ENCODE measurements at regions not wholly inside any gene's neighbourhood (a gene's known extent, or its start where the extent isn't known, plus 50 kb on each side); places are given as distances from the start of the nearest gene placed in this dataset.

DNA sequence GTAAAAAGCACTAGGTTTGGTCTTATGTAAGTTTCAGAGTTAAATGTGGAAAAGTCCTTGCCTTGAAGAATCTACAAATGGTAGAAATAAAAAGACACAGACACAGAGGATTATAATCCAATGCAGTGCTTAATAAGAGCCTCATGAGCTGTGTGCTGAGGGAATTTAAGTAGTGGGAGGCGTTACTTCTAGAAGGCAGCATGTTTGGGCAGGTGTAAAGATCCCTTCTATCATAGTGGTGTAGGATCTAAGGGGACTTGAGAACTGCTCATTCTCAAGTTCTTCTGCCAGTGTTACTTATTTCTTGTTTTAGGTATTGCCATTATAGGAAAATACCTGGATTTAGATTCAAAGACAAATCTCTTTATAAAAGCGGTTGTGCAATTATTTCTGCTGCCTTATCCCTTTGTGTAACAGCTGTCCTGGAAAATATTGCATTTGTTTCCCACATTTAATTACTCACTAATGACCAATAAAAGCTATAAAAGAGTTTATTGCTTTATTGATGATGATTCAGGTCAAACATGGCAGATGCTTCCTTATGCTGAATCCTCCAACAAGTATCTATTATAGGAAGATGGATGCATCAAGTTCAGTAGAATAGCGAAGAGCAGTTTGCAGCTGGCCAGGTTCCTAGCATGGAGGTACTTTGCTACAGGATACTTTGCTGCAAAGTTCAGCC lies 132.5 kb upstream of the IVNS1ABP start:
- no peaks in the 10 kb centered on the region for H3K9me3 Mint-ChIP-seq
- H3K27ac Mint-ChIP-seq, result no peak overlapping the region
- ATAC-seq (replicated peaks), result no peak
- H3K27me3 Mint-ChIP-seq, result no peaks in the 10 kb centered on the region
- DNase-seq, result no peak
- no peaks in the 10 kb centered on the region for H3K4me1 Mint-ChIP-seq (ENCODE audit: low read depth in 2 of 2)
- no peak overlapping the region for H3K4me3 Mint-ChIP-seq
- no peaks in the 10 kb centered on the region for H3K36me3 Mint-ChIP-seq (ENCODE audit: insufficient read depth)

DNA sequence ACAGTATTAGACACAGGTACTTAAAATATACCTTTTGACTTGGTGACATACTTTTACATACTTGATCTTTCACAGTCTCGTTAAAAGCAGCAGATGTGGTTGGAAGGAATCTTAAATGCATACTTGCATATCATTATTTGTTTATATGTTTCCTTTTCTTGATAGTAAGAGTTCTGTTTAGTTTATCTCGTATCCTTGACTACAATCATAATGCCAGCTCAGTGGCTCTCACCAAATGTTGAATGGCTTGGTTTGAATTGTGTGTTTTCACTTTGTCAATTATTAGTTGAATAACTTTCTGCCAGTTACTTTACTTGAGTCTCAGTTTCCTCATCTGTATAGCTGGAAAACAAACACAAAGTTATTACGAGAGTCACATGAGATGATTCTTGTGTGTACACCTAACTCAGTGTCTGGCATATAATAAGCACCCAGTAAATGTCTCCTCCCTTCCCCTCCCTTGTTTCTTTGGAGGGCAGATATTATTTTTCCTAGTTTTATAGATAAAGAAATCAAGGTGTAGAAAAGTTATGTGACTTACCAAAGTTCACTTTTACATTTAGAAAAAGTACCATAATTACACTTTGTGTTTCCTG lies 131.6 kb upstream of the IVNS1ABP start:
- no peaks in the 10 kb centered on the region for H3K4me1 Mint-ChIP-seq (ENCODE audit: low read depth in 2 of 2)
- ATAC-seq (replicated peaks) (no peak), DNase-seq (no peak)
- H3K27ac Mint-ChIP-seq, result no peak overlapping the region
- H3K9me3 Mint-ChIP-seq, result no peaks in the 10 kb centered on the region
- H3K36me3 Mint-ChIP-seq (ENCODE audit: insufficient read depth), result no peaks in the 10 kb centered on the region
- H3K4me3 Mint-ChIP-seq, result no peak overlapping the region
- no peaks in the 10 kb centered on the region for H3K27me3 Mint-ChIP-seq

DNA sequence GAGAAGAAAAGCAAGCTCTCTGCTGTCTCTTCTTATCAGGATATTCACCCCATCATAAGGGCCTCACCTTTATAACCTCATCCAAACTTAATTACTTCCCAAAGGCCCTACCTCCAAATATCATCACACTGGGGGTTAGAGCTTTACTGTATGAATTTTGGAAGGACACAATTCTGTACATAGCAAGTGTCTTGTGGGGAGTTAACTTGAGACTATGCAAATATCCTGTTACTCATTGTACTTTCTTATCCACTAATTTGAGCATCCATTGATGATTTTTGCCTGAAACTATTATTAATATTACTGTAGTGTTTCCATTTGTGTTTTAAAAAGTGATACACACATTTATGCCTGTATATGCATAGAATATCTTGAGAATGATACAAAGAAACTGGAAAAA lies 129.1 kb upstream of the IVNS1ABP start:
- Mint-ChIP-seq H3K27ac (no peak overlapping the region), H3K4me3 (no peak overlapping the region), H3K27me3 (no peaks in the 10 kb centered on the region), H3K36me3 (ENCODE audit: insufficient read depth) (no peaks in the 10 kb centered on the region), H3K9me3 (no peaks in the 10 kb centered on the region), H3K4me1 (ENCODE audit: low read depth in 2 of 2) (no peaks in the 10 kb centered on the region)
- no peak for DNase-seq
- no peak for ATAC-seq (replicated peaks)

DNA sequence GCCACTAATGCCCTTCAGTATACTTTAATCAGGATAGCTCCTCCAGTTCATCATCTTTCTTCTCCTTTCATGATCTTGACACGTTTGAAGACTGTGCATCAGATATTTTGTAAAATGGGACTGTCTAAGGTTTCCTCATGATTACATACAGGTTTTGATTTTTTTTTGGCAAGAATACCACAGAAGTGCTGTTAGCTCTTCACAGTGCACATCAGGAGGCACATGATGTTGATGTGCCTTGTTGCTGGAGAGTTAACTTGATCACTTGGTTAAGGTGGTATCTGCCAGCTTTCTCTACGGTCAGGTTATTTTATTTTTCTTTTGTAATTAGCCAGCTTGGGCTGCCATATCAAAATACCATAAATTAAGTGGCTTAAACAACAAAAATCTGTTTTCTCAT lies 128.6 kb upstream of the IVNS1ABP start:
- H3K9me3 Mint-ChIP-seq, result no peaks in the 10 kb centered on the region
- H3K27ac Mint-ChIP-seq, result no peak overlapping the region
- no peaks in the 10 kb centered on the region for H3K27me3 Mint-ChIP-seq
- H3K4me3 Mint-ChIP-seq, result no peak overlapping the region
- DNase-seq (no peak), ATAC-seq (replicated peaks) (no peak)
- H3K4me1 Mint-ChIP-seq (ENCODE audit: low read depth in 2 of 2), result peaks cover 0 to 4% of the 10 kb centered on the region in 2 donors
- H3K36me3 Mint-ChIP-seq (ENCODE audit: insufficient read depth), result no peaks in the 10 kb centered on the region

DNA sequence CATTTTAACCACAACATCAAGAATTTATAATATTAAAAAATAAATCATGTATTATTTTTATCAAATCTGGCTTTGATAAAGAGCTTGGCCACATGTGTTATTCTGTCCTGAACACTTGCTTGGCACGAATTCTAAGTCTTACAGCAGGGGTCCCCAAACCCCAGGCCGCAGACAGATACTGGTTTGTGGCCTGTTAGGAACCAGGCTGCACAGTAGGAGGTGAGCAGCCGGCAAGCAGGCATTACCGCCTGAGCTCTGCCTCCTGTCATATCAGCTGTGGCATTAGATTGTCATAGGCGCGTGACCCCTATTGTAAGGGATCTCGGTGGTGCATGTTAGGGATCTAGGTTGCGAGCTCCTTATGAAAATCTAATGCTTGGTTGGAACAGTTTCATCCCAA lies 127.6 kb upstream of the IVNS1ABP start:
- Mint-ChIP-seq H3K4me1 (ENCODE audit: low read depth in 2 of 2) (peaks cover 0 to 4% of the 10 kb centered on the region in 2 donors), H3K36me3 (ENCODE audit: insufficient read depth) (no peaks in the 10 kb centered on the region), H3K4me3 (no peak overlapping the region), H3K9me3 (no peaks in the 10 kb centered on the region), H3K27ac (no peak overlapping the region), H3K27me3 (no peaks in the 10 kb centered on the region)
- DNase-seq (no peak), ATAC-seq (replicated peaks) (no peak)

DNA sequence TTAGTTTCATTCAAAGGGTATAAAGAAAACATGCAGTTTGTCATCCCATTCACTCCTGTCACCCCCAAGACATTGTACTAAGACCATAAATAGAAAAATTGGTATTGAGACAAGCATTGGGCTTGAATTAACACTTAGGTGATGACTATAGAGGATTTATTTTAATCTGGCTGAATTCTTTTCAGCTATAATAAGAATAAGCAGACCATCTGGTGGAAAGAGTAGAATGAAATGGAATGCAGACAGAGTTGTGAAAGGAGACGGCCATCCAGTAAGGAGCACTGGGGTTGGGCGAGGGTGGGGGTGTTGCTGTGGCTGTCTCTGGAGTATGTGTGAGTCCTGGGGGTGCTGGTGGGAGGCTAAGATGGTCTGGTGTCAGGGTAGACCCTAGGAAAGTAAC lies 125.0 kb upstream of the IVNS1ABP start:
- no peaks in the 10 kb centered on the region for H3K36me3 Mint-ChIP-seq (ENCODE audit: insufficient read depth)
- peaks cover 0 to 4% of the 10 kb centered on the region in 2 donors for H3K4me1 Mint-ChIP-seq (ENCODE audit: low read depth in 2 of 2)
- H3K4me3 Mint-ChIP-seq, result no peak overlapping the region
- DNase-seq (no peak), ATAC-seq (replicated peaks) (no peak)
- H3K27me3 Mint-ChIP-seq, result no peaks in the 10 kb centered on the region
- H3K9me3 Mint-ChIP-seq, result no peaks in the 10 kb centered on the region
- no peak overlapping the region for H3K27ac Mint-ChIP-seq

DNA sequence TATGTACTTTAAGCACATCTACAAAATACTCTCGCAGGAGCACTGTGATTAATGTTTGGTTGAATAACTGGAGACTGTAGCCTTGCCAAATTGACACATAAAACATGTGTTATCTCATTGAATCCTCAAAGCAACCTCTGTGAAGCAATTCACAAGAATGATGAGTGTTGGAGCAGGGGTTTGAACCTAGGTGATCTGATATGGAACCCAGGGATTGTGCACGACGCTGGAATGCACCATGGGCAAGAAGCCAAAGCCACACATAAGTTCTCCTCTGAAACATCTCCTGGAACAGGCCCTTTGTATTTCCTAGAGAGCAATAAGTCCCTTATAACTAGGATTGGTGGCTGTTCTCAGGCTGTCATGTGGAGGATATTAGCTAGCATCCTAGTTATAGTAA lies 124.6 kb upstream of the IVNS1ABP start:
- H3K27me3 Mint-ChIP-seq, result no peaks in the 10 kb centered on the region
- H3K36me3 Mint-ChIP-seq (ENCODE audit: insufficient read depth), result no peaks in the 10 kb centered on the region
- H3K4me1 Mint-ChIP-seq (ENCODE audit: low read depth in 2 of 2), result peaks cover 0 to 4% of the 10 kb centered on the region in 2 donors
- DNase-seq, result no peak
- no peaks in the 10 kb centered on the region for H3K9me3 Mint-ChIP-seq
- no peak overlapping the region for H3K27ac Mint-ChIP-seq
- H3K4me3 Mint-ChIP-seq, result no peak overlapping the region
- no peak for ATAC-seq (replicated peaks)

DNA sequence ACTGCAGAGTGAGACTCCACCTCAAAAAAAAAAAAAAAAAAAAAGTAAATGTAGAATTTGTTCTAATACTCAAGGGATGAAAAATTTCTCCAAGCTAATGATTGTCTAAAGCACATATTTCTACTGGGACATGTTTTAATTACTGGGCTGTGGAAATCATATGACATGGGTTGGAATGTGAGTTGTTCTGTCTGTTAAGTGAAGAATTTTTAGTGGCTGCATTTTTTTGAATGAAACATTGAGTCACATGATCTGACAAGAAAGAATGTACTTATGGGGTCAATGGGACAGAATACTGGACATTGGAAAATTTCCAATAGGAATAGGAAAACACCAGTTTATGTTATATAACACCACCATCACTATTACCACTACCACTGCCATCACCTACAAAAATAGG lies 123.8 kb upstream of the IVNS1ABP start:
- DNase-seq (no peak), ATAC-seq (replicated peaks) (no peak)
- Mint-ChIP-seq H3K27ac (no peak overlapping the region), H3K4me1 (ENCODE audit: low read depth in 2 of 2) (peaks cover 0 to 4% of the 10 kb centered on the region in 2 donors), H3K36me3 (ENCODE audit: insufficient read depth) (no peaks in the 10 kb centered on the region), H3K4me3 (no peak overlapping the region), H3K27me3 (no peaks in the 10 kb centered on the region), H3K9me3 (no peaks in the 10 kb centered on the region)

DNA sequence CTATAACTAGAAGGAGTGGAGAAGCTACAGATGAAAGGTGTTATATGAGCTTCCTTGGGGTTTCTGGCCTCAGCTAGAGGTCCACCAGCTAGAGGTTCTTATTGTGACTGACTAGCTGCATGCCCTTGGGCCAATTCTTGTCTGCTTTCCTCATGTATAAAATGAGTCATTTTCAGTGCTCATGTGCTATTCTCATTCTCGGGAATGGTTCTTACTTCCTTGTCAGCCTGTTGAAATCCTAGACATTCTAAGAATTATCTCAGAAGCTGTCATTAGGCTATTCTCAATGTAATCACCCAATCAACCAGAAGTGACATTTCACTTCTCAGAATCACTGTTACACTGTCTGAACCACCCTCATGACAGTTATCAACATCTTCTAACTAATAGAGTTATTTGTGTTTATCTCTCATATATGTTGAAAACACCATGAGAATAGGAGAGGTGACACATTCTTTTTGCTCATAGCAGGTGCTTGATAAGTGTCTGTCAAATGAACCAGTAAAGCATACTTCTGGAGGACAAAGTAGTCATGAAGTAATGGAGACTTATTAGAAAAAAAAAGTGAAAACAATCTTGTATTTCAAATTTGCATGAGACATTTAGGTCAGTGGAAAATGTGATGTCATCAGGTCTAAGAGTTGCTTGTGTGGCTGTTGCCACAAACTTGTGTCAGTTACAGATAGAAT lies 122.8 kb upstream of the IVNS1ABP start:
- Mint-ChIP-seq H3K27ac (no peak overlapping the region), H3K4me3 (no peak overlapping the region), H3K4me1 (ENCODE audit: low read depth in 2 of 2) (peaks cover 0 to 4% of the 10 kb centered on the region in 2 donors), H3K27me3 (no peaks in the 10 kb centered on the region), H3K9me3 (no peaks in the 10 kb centered on the region), H3K36me3 (ENCODE audit: insufficient read depth) (no peaks in the 10 kb centered on the region)
- ATAC-seq (replicated peaks), result peak; percentile 84
- no peak for DNase-seq

DNA sequence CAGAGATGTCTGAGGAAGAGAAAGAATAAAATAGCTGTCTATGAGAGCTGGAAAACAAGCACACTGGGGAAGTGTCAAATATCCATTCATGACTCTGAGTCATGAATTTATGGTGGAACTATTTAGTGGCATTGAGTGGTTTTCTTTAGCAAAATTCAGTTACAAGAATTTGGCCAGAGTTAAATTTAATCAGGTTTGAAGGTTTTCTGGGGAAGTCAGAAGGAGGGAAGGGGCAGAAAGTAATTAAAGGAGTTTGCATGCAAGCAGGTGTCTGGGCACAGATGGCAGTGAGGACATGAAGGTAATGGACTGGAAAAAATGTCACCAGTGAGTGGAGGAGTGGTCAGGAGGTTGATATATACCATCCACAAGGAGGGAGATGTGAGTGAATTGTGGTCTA lies 121.9 kb upstream of the IVNS1ABP start:
- DNase-seq, result no peak
- H3K4me1 Mint-ChIP-seq (ENCODE audit: low read depth in 2 of 2), result peaks cover 0 to 4% of the 10 kb centered on the region in 2 donors

DNA sequence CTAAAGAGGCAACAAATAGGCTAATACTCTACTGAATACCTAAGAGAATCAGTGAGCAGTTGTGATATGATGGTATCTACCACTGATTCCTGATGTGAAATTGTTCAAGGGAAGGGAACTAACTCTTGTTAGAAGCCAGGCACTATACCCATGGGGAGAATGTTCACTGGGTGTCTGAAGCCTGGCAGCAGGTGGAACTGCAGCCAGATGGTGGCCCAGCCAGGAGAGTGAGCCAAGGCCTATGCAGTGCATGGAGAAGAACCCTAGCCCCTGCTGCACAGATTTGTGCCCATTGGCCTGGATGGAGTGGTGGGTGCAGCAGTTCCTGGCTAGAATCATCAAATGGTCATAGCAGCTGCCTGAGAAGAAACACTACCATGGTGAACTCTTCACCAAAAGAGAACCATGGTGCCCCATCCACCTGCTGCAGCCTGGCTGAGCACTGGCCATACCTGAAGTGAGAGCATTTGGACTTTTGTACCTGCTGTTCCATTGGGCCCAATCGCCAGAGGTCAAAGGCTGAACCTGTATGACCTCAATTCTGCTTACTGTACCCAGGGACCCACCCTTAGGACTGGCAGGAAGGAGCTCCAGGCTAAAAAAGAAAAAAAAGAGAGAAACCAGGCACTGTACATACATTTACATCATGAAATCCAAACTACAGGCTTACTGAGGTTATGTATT lies 118.8 kb upstream of the IVNS1ABP start:
- peaks cover 0 to 1% of the 10 kb centered on the region in 2 donors for H3K4me1 Mint-ChIP-seq (ENCODE audit: low read depth in 2 of 2)
- ATAC-seq (replicated peaks) (no peak), DNase-seq (no peak)
- H3K9me3 Mint-ChIP-seq, result no peaks in the 10 kb centered on the region
- no peak overlapping the region for H3K4me3 Mint-ChIP-seq
- H3K27me3 Mint-ChIP-seq, result no peaks in the 10 kb centered on the region
- H3K27ac Mint-ChIP-seq, result no peak overlapping the region
- H3K36me3 Mint-ChIP-seq (ENCODE audit: insufficient read depth), result no peaks in the 10 kb centered on the region

More for the DNA sequence above, 121.9 kb upstream of the IVNS1ABP start:
- H3K27ac Mint-ChIP-seq, result no peak overlapping the region
- no peak for ATAC-seq (replicated peaks)
- no peaks in the 10 kb centered on the region for H3K9me3 Mint-ChIP-seq
- no peaks in the 10 kb centered on the region for H3K36me3 Mint-ChIP-seq (ENCODE audit: insufficient read depth)
- no peak overlapping the region for H3K4me3 Mint-ChIP-seq
- no peaks in the 10 kb centered on the region for H3K27me3 Mint-ChIP-seq

DNA sequence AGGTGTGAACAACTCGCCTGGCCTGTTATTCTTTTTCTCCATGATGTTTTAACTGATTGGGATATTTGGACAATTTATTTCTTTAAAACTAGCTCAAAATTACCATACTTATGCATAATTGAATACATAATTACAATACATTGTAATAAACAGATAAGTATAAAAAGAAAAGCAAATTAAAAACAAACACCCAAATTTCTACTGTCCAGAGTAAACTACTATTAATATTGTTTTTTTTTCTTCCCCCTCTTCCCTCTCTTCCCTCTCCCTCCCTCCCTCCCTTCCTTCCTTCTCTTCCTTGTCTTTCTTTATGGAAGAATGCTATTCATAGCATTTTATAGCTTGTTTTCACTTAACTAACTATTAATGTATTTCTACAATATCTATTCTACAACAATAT lies 117.7 kb upstream of the IVNS1ABP start:
- H3K36me3 Mint-ChIP-seq (ENCODE audit: insufficient read depth), result no peaks in the 10 kb centered on the region
- H3K9me3 Mint-ChIP-seq, result no peaks in the 10 kb centered on the region
- no peak overlapping the region for H3K27ac Mint-ChIP-seq
- H3K4me1 Mint-ChIP-seq (ENCODE audit: low read depth in 2 of 2), result no peaks in the 10 kb centered on the region
- no peaks in the 10 kb centered on the region for H3K27me3 Mint-ChIP-seq
- ATAC-seq (replicated peaks) (no peak), DNase-seq (no peak)
- H3K4me3 Mint-ChIP-seq, result no peak overlapping the region

DNA sequence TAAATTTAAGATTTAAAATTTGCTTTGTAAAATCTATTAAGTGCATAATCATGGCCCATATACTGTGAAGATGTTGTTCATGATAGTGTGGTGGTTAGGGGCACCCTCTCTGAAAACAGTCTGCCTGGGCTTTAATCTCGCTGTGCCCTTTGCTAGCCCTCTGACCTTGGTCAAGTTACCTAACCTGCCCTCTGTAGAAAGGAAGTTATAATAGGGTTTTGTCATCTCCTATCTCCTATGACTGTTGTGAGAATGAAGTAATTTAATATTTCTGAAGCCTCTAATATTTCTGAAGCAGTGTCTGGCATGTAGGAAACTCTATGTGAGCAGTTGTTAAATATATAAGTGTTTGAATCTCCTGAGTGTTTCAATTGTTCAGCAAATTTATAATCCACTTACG lies 116.6 kb upstream of the IVNS1ABP start:
- Mint-ChIP-seq H3K4me1 (ENCODE audit: low read depth in 2 of 2) (no peaks in the 10 kb centered on the region), H3K27me3 (no peaks in the 10 kb centered on the region), H3K36me3 (ENCODE audit: insufficient read depth) (no peaks in the 10 kb centered on the region), H3K4me3 (no peak overlapping the region), H3K27ac (no peak overlapping the region), H3K9me3 (no peaks in the 10 kb centered on the region)
- no peak for DNase-seq
- ATAC-seq (replicated peaks), result no peak

DNA sequence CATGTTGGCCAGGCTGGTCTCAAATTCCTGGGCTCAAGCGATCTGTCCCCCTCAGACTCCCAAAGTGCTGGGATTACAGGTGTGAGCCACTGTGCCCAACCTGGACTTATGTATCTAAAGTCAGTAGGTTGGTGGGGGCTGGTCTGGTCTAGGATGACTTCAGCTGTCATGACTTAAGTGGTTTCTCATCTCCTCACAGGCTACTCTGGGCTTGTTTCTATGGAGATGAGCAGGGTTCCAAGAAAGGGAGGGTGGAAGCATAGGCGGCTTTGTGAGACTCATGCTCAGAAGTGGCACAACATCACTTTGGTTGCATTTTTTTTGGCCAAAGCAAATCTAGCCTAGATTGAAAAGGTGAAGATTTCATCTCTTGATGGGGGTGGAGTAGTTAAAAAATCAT lies 115.9 kb upstream of the IVNS1ABP start:
- ATAC-seq (replicated peaks), result no peak
- H3K27ac Mint-ChIP-seq, result no peak overlapping the region
- no peaks in the 10 kb centered on the region for H3K36me3 Mint-ChIP-seq (ENCODE audit: insufficient read depth)

More for the DNA sequence above, 115.9 kb upstream of the IVNS1ABP start:
- no peak for DNase-seq
- no peak overlapping the region for H3K4me3 Mint-ChIP-seq
- H3K9me3 Mint-ChIP-seq, result no peaks in the 10 kb centered on the region
- no peaks in the 10 kb centered on the region for H3K27me3 Mint-ChIP-seq
- no peaks in the 10 kb centered on the region for H3K4me1 Mint-ChIP-seq (ENCODE audit: low read depth in 2 of 2)
